NCI-H526 treated with DMSO at 0.1 percent for 48 hours (cell line): ENCODE measurements at regions not wholly inside any gene's neighbourhood (a gene's known extent, or its start where the extent isn't known, plus 50 kb on each side); places are given as distances from the start of the nearest gene placed in this dataset.
"Not testable (repeated sequence)": the region's sequence is repeated elsewhere in the genome, so short reads cannot be mapped to it uniquely, and the experiment has no call there.

Experiments
- DNase-seq: peaks from one replicate; lab custom pipeline; 2025; lab: John Stamatoyannopoulos, UW

- no peak for DNase-seq
These were observed 121.3 kb upstream of the SALL4 start for GRCh38 chr20:51923633-51924032.

- DNase-seq: not testable (repeated sequence)
These were observed 120.5 kb upstream of the SALL4 start for GRCh38 chr20:51922812-51923211.

- no peak for DNase-seq
These were observed 116.2 kb upstream of the SALL4 start for GRCh38 chr20:51918561-51918960.

- DNase-seq: no peak
These were observed 115.7 kb upstream of the SALL4 start for GRCh38 chr20:51917886-51918535.

GRCh38 chr20:51916244-51916643, 113.9 kb upstream of the SALL4 start:
- DNase-seq: no peak

GRCh38 chr20:51914758-51915157, 112.4 kb upstream of the SALL4 start:
- no peak for DNase-seq

GRCh38 chr20:51910321-51911050, 108.2 kb upstream of the SALL4 start:
- DNase-seq: peak; percentile 9

GRCh38 chr20:51906679-51907078, 104.4 kb upstream of the SALL4 start:
- no peak for DNase-seq

- no peak for DNase-seq
These were observed 103.7 kb upstream of the SALL4 start for GRCh38 chr20:51906049-51906448.

- DNase-seq: no peak
These were observed 100.6 kb upstream of the SALL4 start for GRCh38 chr20:51902933-51903332.

GRCh38 chr20:51900443-51900842, 98.1 kb upstream of the SALL4 start:
- no peak for DNase-seq

- DNase-seq: no peak
These were observed 97.4 kb upstream of the SALL4 start for GRCh38 chr20:51899674-51900073.

- DNase-seq: no peak
These were observed 96.5 kb upstream of the SALL4 start for GRCh38 chr20:51898788-51899187.

GRCh38 chr20:51894619-51895018, 92.3 kb upstream of the SALL4 start:
- DNase-seq: no peak

- DNase-seq: no peak
These were observed 91.9 kb upstream of the SALL4 start for GRCh38 chr20:51894201-51894600.

- no peak for DNase-seq
These were observed 91.4 kb upstream of the SALL4 start for GRCh38 chr20:51893723-51894122.

- DNase-seq: no peak
These were observed 87.7 kb upstream of the SALL4 start for GRCh38 chr20:51890003-51890402.

- no peak for DNase-seq
These were observed 87.1 kb upstream of the SALL4 start for GRCh38 chr20:51889466-51889865.

GRCh38 chr20:51888291-51888690, 86.0 kb upstream of the SALL4 start:
- no peak for DNase-seq

GRCh38 chr20:51886891-51887608, 84.7 kb upstream of the SALL4 start:
- DNase-seq: no peak

GRCh38 chr20:51886341-51886740, 84.0 kb upstream of the SALL4 start:
- DNase-seq: no peak

- DNase-seq: no peak
These were observed 82.2 kb upstream of the SALL4 start for GRCh38 chr20:51884561-51884960.

- DNase-seq: no peak
These were observed 77.9 kb upstream of the SALL4 start for GRCh38 chr20:51880188-51880587.
